H1 (cell line): ENCODE measurements at regions not wholly inside any gene's neighbourhood (a gene's known extent, or its start where the extent isn't known, plus 50 kb on each side); places are given as distances from the start of the nearest gene placed in this dataset.
A peak's percentile ranks its signal among the peaks of the same experiment; 100 is the strongest.

Experiments used
- CTCF ChIA-PET: fragments of 300-600 bp; sonication (Branson Sonifier 250); formaldehyde crosslinking; loops from one replicate; lab custom pipeline; 2021; ENCODE audit not compliant: partially characterized antibody; lab: Charles Lee
- POLR2A ChIA-PET: fragments of 300-600 bp; sonication (Branson Sonifier 250); formaldehyde crosslinking; loops from one replicate; lab custom pipeline; 2021; ENCODE audit warnings: inconsistent platforms; ENCODE audit not compliant: partially characterized antibody; lab: Charles Lee
- DNase-seq, 2 experiments: peaks; one replicate each; pipeline versions ENCODE4 v3.0.0 to v3.0.0-alpha.2; 2010 to 2022; ENCODE audit warnings: low spot score in 2 of 2, low read depth in 1 of 2, mixed read lengths in 1 of 2
- FAIRE-seq: peaks from 2 replicates; lab custom pipeline; 2011; peaks lifted over from hg19 to GRCh38; lab: Jason Lieb, UNC
- H2AFZ ChIP-seq: 2 replicates; pipeline ENCODE4 v1.8.1; 2012; ENCODE audit warnings: low read length, inconsistent platforms
- H2AK5ac ChIP-seq: 2 replicates; pipeline ENCODE4 v1.6.1; 2013; ENCODE audit warnings: low read depth, low read length
- H2BK120ac ChIP-seq: replicated peaks from 2 replicates; pipeline ENCODE3; 2013; ENCODE audit warnings: low read depth, low read length, inconsistent platforms
- H2BK12ac ChIP-seq: 2 replicates; pipeline ENCODE4 v1.6.1; 2013; ENCODE audit warnings: low read depth, low read length
- H2BK15ac ChIP-seq: 2 replicates; pipeline ENCODE4 v1.6.1; 2013; ENCODE audit warnings: low read length
- H2BK20ac ChIP-seq: 2 replicates; pipeline ENCODE4 v1.6.1; 2013; ENCODE audit warnings: low read length
- H2BK5ac ChIP-seq: 2 replicates; pipeline ENCODE4 v1.6.1; 2013; ENCODE audit warnings: low read depth, low read length
- H3K14ac ChIP-seq: 2 replicates; pipeline ENCODE4 v1.6.1; 2013; ENCODE audit warnings: inconsistent platforms; ENCODE audit not compliant: insufficient read length
- H3K18ac ChIP-seq: 2 replicates; pipeline ENCODE4 v1.6.1; 2013; ENCODE audit warnings: low read length; ENCODE audit errors: extremely low read depth
- H3K23ac ChIP-seq: 2 replicates; pipeline ENCODE4 v1.6.1; 2013; ENCODE audit warnings: inconsistent platforms; ENCODE audit not compliant: insufficient read length
- H3K23me2 ChIP-seq: 2 replicates; pipeline ENCODE4 v1.6.1; 2013; ENCODE audit warnings: low read depth, low read length
- H3K27ac ChIP-seq: 2 replicates; pipeline ENCODE4 v1.6.1; 2011; ENCODE audit warnings: low read depth, low read length, inconsistent platforms
- H3K27me3 ChIP-seq, 4 experiments: replicated peaks in 1 of 4; 1 replicate in 1 of 4; 2 replicates in 3 of 4; pipeline versions ENCODE4 v1.6.1 to v1.8.1; 2011 to 2013; ENCODE audit warnings: low read length in 3 of 4, mild to moderate bottlenecking in 3 of 4, inconsistent platforms in 2 of 4, mixed read lengths in 2 of 4, moderate library complexity in 1 of 4; ENCODE audit not compliant: control insufficient read depth in 3 of 4, insufficient read depth in 3 of 4; ENCODE audit errors: extremely low read depth in 1 of 4
- H3K36me3 ChIP-seq, 4 experiments: 2 replicates each; pipeline versions ENCODE4 v1.6.1 to v1.8.1; 2011 to 2013; ENCODE audit warnings: mild to moderate bottlenecking in 4 of 4, low read length in 3 of 4, moderate library complexity in 2 of 4, control low read depth in 1 of 4, inconsistent platforms in 1 of 4; ENCODE audit not compliant: insufficient read depth in 4 of 4, control insufficient read depth in 2 of 4
- H3K4ac ChIP-seq: replicated peaks from 2 replicates; pipeline ENCODE3; 2013; ENCODE audit warnings: low read length, low read depth, mixed read lengths, inconsistent platforms; ENCODE audit not compliant: insufficient read length
- H3K4me1 ChIP-seq, 4 experiments: replicated peaks in 1 of 4; 1 replicate in 1 of 4; 2 replicates in 3 of 4; pipeline versions ENCODE4 v1.6.1 to v1.8.1; 2011 to 2013; ENCODE audit warnings: low read length in 3 of 4, inconsistent platforms in 2 of 4, mixed read lengths in 1 of 4; ENCODE audit not compliant: insufficient read depth in 4 of 4, control insufficient read depth in 3 of 4
- H3K4me2 ChIP-seq, 2 experiments: 2 replicates each; pipeline versions ENCODE4 v1.6.1 to v1.8.1; 2011 to 2013; ENCODE audit warnings: low read depth in 2 of 2, low read length in 2 of 2, control low read depth in 1 of 2, inconsistent platforms in 1 of 2, mild to moderate bottlenecking in 1 of 2; ENCODE audit not compliant: insufficient read depth in 1 of 2
- H3K4me3 ChIP-seq, 4 experiments: fragments of 200-600, 300-600 bp in 1 of 4; sonication (generic), shearing (Covaris generic), sonication (Bioruptor Twin) in 1 of 4; 2 replicates each; pipeline versions ENCODE4 v1.5.1 to v1.8.1; 2011 to 2016; ENCODE audit warnings: low read length in 4 of 4, low read depth in 3 of 4, control low read depth in 2 of 4, inconsistent platforms in 2 of 4, mild to moderate bottlenecking in 2 of 4, mixed read lengths in 1 of 4, moderate library complexity in 1 of 4; ENCODE audit not compliant: insufficient read depth in 2 of 4; ENCODE audit errors: extremely low read depth in 1 of 4
- H3K56ac ChIP-seq: replicated peaks from 2 replicates; pipeline ENCODE3; 2013; ENCODE audit warnings: low read depth, mild to moderate bottlenecking, mixed read lengths, low read length, inconsistent platforms; ENCODE audit not compliant: insufficient read length
- H3K79me1 ChIP-seq: 2 replicates; pipeline ENCODE4 v1.6.1; 2013; ENCODE audit warnings: low read depth, low read length, control low read depth
- H3K79me2 ChIP-seq, 2 experiments: 2 replicates each; pipeline versions ENCODE4 v1.6.1 to v1.8.1; 2012 to 2013; ENCODE audit warnings: low read length in 2 of 2, mild to moderate bottlenecking in 2 of 2, inconsistent platforms in 1 of 2; ENCODE audit not compliant: insufficient read depth in 2 of 2, control insufficient read depth in 1 of 2
- H3K9ac ChIP-seq, 4 experiments: replicated peaks in 1 of 4; 1 replicate in 1 of 4; 2 replicates in 3 of 4; pipeline versions ENCODE4 v1.6.1 to v1.8.1; 2011 to 2013; ENCODE audit warnings: low read depth in 3 of 4, low read length in 3 of 4, control low read depth in 2 of 4, mild to moderate bottlenecking in 2 of 4, moderate library complexity in 2 of 4, inconsistent platforms in 1 of 4; ENCODE audit errors: extremely low read depth in 1 of 4
- H3K9me3 ChIP-seq, 2 experiments: 2 replicates each; pipeline versions ENCODE4 v1.6.1 to v1.8.1; 2012 to 2013; ENCODE audit warnings: mild to moderate bottlenecking in 2 of 2, moderate library complexity in 2 of 2, control low read depth in 1 of 2, inconsistent platforms in 1 of 2, low read depth in 1 of 2, low read length in 1 of 2, mixed read lengths in 1 of 2; ENCODE audit not compliant: insufficient read depth in 2 of 2
- H4K20me1 ChIP-seq, 2 experiments: replicated peaks in 1 of 2; 2 replicates each; pipeline versions ENCODE3 to v1.8.1; 2011 to 2013; ENCODE audit warnings: inconsistent platforms in 2 of 2, low read length in 2 of 2, mild to moderate bottlenecking in 1 of 2; ENCODE audit not compliant: insufficient read depth in 2 of 2, control insufficient read depth in 1 of 2
- H4K5ac ChIP-seq: 2 replicates; pipeline ENCODE4 v1.6.1; 2013; ENCODE audit warnings: low read length, low read depth, mixed read lengths, inconsistent platforms; ENCODE audit not compliant: insufficient read length
- H4K8ac ChIP-seq: 2 replicates; pipeline ENCODE4 v1.8.0; 2013; ENCODE audit warnings: mild to moderate bottlenecking, moderate library complexity, low read length, inconsistent platforms; ENCODE audit not compliant: insufficient read depth; ENCODE audit errors: extremely low read depth
- H4K91ac ChIP-seq: replicated peaks from 2 replicates; pipeline ENCODE3; 2013; ENCODE audit warnings: low read length, mixed read lengths, inconsistent platforms; ENCODE audit not compliant: insufficient read length
- ATF3 ChIP-seq: IDR thresholded peaks from 2 replicates; pipeline ENCODE4 v1.6.1; 2011; ENCODE audit warnings: low read depth, mild to moderate bottlenecking, low read length; ENCODE audit not compliant: insufficient read depth
- BCL11A ChIP-seq, 2 experiments: IDR thresholded peaks; one replicate each; pipeline ENCODE4 v1.6.1; 2011; ENCODE audit warnings: low read depth in 2 of 2, low read length in 2 of 2, mild to moderate bottlenecking in 2 of 2
- CBX8 ChIP-seq: fragments of 300-800, 300-1000 bp; sonication (generic); IDR thresholded peaks from 2 replicates; pipeline ENCODE4 v1.7.1; 2016; ENCODE audit warnings: low read depth, low read length, borderline replicate concordance
- CEBPB ChIP-seq: IDR thresholded peaks from 2 replicates; pipeline ENCODE4 v1.6.1; 2012; ENCODE audit warnings: low read depth, low read length
- CTBP2 ChIP-seq: IDR thresholded peaks from 2 replicates; pipeline ENCODE4 v1.7.0; 2011; ENCODE audit warnings: borderline replicate concordance, mild to moderate bottlenecking, moderate library complexity, mixed read lengths, low read length; ENCODE audit not compliant: insufficient read depth, insufficient read length
- KDM1A ChIP-seq: fragments of 200-600, 300-600 bp; sonication (generic); IDR thresholded peaks from 2 replicates; pipeline ENCODE4 v1.7.1; 2016; ENCODE audit warnings: mild to moderate bottlenecking, low read length, borderline replicate concordance
- PHF8 ChIP-seq: fragments of 200-600 bp; sonication (generic); conservative IDR thresholded peaks from 2 replicates; pipeline ENCODE4 v1.7.1; 2012; ENCODE audit warnings: low read depth, mild to moderate bottlenecking, inconsistent platforms, low read length, moderate library complexity
- RBBP5 ChIP-seq: IDR thresholded peaks from 2 replicates; pipeline ENCODE4 v1.7.1; 2012; ENCODE audit warnings: low read depth, mild to moderate bottlenecking, inconsistent platforms, low read length, moderate library complexity, borderline replicate concordance
- RXRA ChIP-seq: IDR thresholded peaks from 2 replicates; pipeline ENCODE4 v1.6.1; 2011; ENCODE audit warnings: low read depth, mild to moderate bottlenecking, low read length, moderate library complexity; ENCODE audit not compliant: insufficient read depth
- SIRT6 ChIP-seq: IDR thresholded peaks from one replicate; pipeline ENCODE4 v1.7.1; 2012; ENCODE audit warnings: low read length, inconsistent platforms
- SP1 ChIP-seq: IDR thresholded peaks from 2 replicates; pipeline ENCODE4 v1.6.1; 2011; ENCODE audit warnings: low read depth, low read length
- TCF12 ChIP-seq: IDR thresholded peaks from 2 replicates; pipeline ENCODE4 v1.6.1; 2011; ENCODE audit warnings: low read depth, mild to moderate bottlenecking, low read length
- WGBS, 2 experiments: shearing (Covaris generic) in 1 of 2; methylation state at CpG; one replicate each; pipeline versions ENCODE4 v1.1.6 to v1.1.7; 2013 to 2015; ENCODE audit warnings: low lambda C conversion rate in 2 of 2, mixed read lengths in 2 of 2, inconsistent platforms in 1 of 2, low coverage in 1 of 2, missing lambda C conversion rate in 1 of 2; ENCODE audit not compliant: insufficient replicate concordance in 2 of 2, insufficient coverage in 1 of 2, insufficient read length in 1 of 2; ENCODE audit errors: extremely low coverage in 1 of 2, missing lambda C conversion rate in 1 of 2; 5-methylcytosine and 5-hydroxymethylcytosine counted together

- H3K4me3 ChIP-seq, result peak overlapping the region in 1 of 4 experiments; percentile 7; a peak in 1 of 8 replicates
- POLR2A ChIA-PET, result no interaction called here
- FAIRE-seq, result peak; percentile 58
- TF ChIP-seq RBBP5 (no peak), RXRA (no peak), PHF8 (no peak), CEBPB (no peak), SIRT6 (no peak), SP1 (no peak), ATF3 (no peak), TCF12 (no peak), CTBP2 (no peak), CBX8 (no peak), KDM1A (no peak), BCL11A (IDR thresholded peaks at IDR 0.05; ENCODE audit: low read depth in 2 of 2, low read length in 2 of 2) (no peak)
These were observed 62.0 kb upstream of the WDR75 start for GRCh38 chr2:189379287-189379630.

More at GRCh38 chr2:189379287-189379630, 62.0 kb upstream of the WDR75 start:
- Histone ChIP-seq H3K27me3 (no peaks in the 10 kb centered on the region), H3K23me2 (no peaks in the 10 kb centered on the region; the same call in 1 of the 2 replicates), H3K14ac (no peak overlapping the region), H3K9me3 (no peaks in the 10 kb centered on the region), H3K4ac (no peak overlapping the region), H4K8ac (no peak overlapping the region), H3K56ac (no peak overlapping the region), H3K23ac (no peak overlapping the region), H3K79me1 (no peaks in the 10 kb centered on the region), H4K20me1 (no peaks in the 10 kb centered on the region), H3K4me1 (peaks cover 0 to 7% (median 4%) of the 10 kb centered on the region in 4 experiments; a peak in 2 of 7 replicates), H2AK5ac (no peak overlapping the region), H3K9ac (no peak overlapping the region), H2BK5ac (no peak overlapping the region), H2BK120ac (no peak overlapping the region), H2AFZ (no peak overlapping the region), H3K18ac (no peak overlapping the region), H2BK15ac (no peak overlapping the region), H3K79me2 (no peaks in the 10 kb centered on the region), H2BK20ac (no peak overlapping the region), H3K4me2 (peak overlapping the region in 1 of 2 experiments; percentile 18; a peak in 2 of 4 replicates), H3K27ac (no peak overlapping the region), H3K36me3 (no peaks in the 10 kb centered on the region), H4K91ac (no peak overlapping the region), H4K5ac (no peak overlapping the region), H2BK12ac (no peak overlapping the region)
- 37% methylated on average over 2 of the region's 2 CpGs; no CpG with 5 or more reads in 1 of the 2 experiments for WGBS, 2 experiments
- CTCF ChIA-PET, result interaction anchor here (0.8 to 1.3 kb wide), 2 partner anchors 14 to 592 kb away, joined by 3 read pairs; no protein-coding TSS in a partner anchor
- DNase-seq, result peak in 1 of 2 experiments; percentile 9
